ENCODE measurements at regions not wholly inside any gene's neighbourhood (a gene's known extent, or its start where the extent isn't known, plus 50 kb on each side); places are given as distances from the start of the nearest gene placed in this dataset.

- H2BK120ac ChIP-seq (ENCODE audit: low read depth, low read length) = no peak overlapping the region
- no peak overlapping the region for H2AK5ac ChIP-seq (ENCODE audit: low read depth, low read length)
- H3K4me1 ChIP-seq (ENCODE audit: control insufficient read depth in 2 of 2, insufficient read depth in 1 of 2, low read depth in 1 of 2, low read length in 2 of 2) = peaks cover 0 to 1% of the 10 kb centered on the region in 2 donors
- H2BK15ac ChIP-seq (ENCODE audit: low read length) = no peak overlapping the region
- H3K14ac ChIP-seq (ENCODE audit: low read length) = no peak overlapping the region
- no peak overlapping the region for H3K4me2 ChIP-seq (ENCODE audit: insufficient read depth, low read length, poor library complexity, severe bottlenecking)
- no CpG with 5 or more reads among the region's 8 CpGs for WGBS, 2 donors (ENCODE audit: extremely low coverage in 2 of 2, insufficient read length in 2 of 2, insufficient replicate concordance in 1 of 2)
- H3K23ac ChIP-seq (ENCODE audit: low read depth, low read length, poor library complexity) = no peak overlapping the region
- no peak overlapping the region for H2AFZ ChIP-seq (ENCODE audit: low read length)
- H4K8ac ChIP-seq (ENCODE audit: low read depth, low read length) = no peak overlapping the region
- H3K36me3 ChIP-seq (replicated peaks in 1 of 2; ENCODE audit: control insufficient read depth in 2 of 2, insufficient read depth in 2 of 2, low read length in 2 of 2) = no peaks in the 10 kb centered on the region
- H3K4me3 ChIP-seq (ENCODE audit: low read length in 2 of 2) = no peak overlapping the region
- H3K9ac ChIP-seq (ENCODE audit: low read depth, low read length, poor library complexity) = no peak overlapping the region
- H3K4ac ChIP-seq (ENCODE audit: low read length) = no peak overlapping the region
- H3K9me3 ChIP-seq (replicated peaks in 1 of 2; ENCODE audit: control insufficient read depth in 2 of 2, insufficient read depth in 1 of 2, low read depth in 1 of 2, low read length in 2 of 2) = no peaks in the 10 kb centered on the region
- no peaks in the 10 kb centered on the region for H3K79me1 ChIP-seq (ENCODE audit: low read depth, low read length)
- H2BK12ac ChIP-seq (ENCODE audit: low read length) = no peak overlapping the region
- no peak overlapping the region for H3K27ac ChIP-seq (replicated peaks; ENCODE audit: low read length)
- no peaks in the 10 kb centered on the region for H3K27me3 ChIP-seq (ENCODE audit: control insufficient read depth in 3 of 3, insufficient read depth in 3 of 3, low read depth in 1 of 3, low read length in 3 of 3)
- no peak overlapping the region for H4K91ac ChIP-seq (ENCODE audit: low read depth, low read length, poor library complexity)
- no peak overlapping the region for H2BK5ac ChIP-seq (ENCODE audit: low read length)
- DNase-seq (ENCODE audit: low spot score) = no peak
- no peak overlapping the region for H3K18ac ChIP-seq (ENCODE audit: low read length)
Measured at GRCh38 chr1:72936942-72937341, 654.6 kb upstream of the NEGR1 start.

GRCh38 chr1:72936151-72936740 is 653.9 kb upstream of the NEGR1 start:
- no peak overlapping the region for H3K4ac ChIP-seq (ENCODE audit: low read length)
- no peak overlapping the region for H3K23ac ChIP-seq (ENCODE audit: low read depth, low read length, poor library complexity)
- no peak overlapping the region for H3K14ac ChIP-seq (ENCODE audit: low read length)
- no peak overlapping the region for H2AK5ac ChIP-seq (ENCODE audit: low read depth, low read length)
- H2BK15ac ChIP-seq (ENCODE audit: low read length) = no peak overlapping the region
- no peak overlapping the region for H3K18ac ChIP-seq (ENCODE audit: low read length)
- no peak overlapping the region for H2AFZ ChIP-seq (ENCODE audit: low read length)
- no peak overlapping the region for H4K8ac ChIP-seq (ENCODE audit: low read depth, low read length)
- no peak overlapping the region for H3K27ac ChIP-seq (replicated peaks; ENCODE audit: low read length)
- H2BK120ac ChIP-seq (ENCODE audit: low read depth, low read length) = no peak overlapping the region
- no peak overlapping the region for H3K9ac ChIP-seq (ENCODE audit: low read depth, low read length, poor library complexity)
- H3K27me3 ChIP-seq (ENCODE audit: control insufficient read depth in 3 of 3, insufficient read depth in 3 of 3, low read depth in 1 of 3, low read length in 3 of 3) = no peaks in the 10 kb centered on the region
- H3K36me3 ChIP-seq (replicated peaks in 1 of 2; ENCODE audit: control insufficient read depth in 2 of 2, insufficient read depth in 2 of 2, low read length in 2 of 2) = no peaks in the 10 kb centered on the region
- H3K4me1 ChIP-seq (ENCODE audit: control insufficient read depth in 2 of 2, insufficient read depth in 1 of 2, low read depth in 1 of 2, low read length in 2 of 2) = no peaks in the 10 kb centered on the region
- DNase-seq (ENCODE audit: low spot score) = no peak
- no peak overlapping the region for H3K4me3 ChIP-seq (ENCODE audit: low read length in 2 of 2)
- H3K79me1 ChIP-seq (ENCODE audit: low read depth, low read length) = no peaks in the 10 kb centered on the region
- no peak overlapping the region for H3K4me2 ChIP-seq (ENCODE audit: insufficient read depth, low read length, poor library complexity, severe bottlenecking)
- H2BK5ac ChIP-seq (ENCODE audit: low read length) = no peak overlapping the region
- no peaks in the 10 kb centered on the region for H3K9me3 ChIP-seq (replicated peaks in 1 of 2; ENCODE audit: control insufficient read depth in 2 of 2, insufficient read depth in 1 of 2, low read depth in 1 of 2, low read length in 2 of 2)
- no peak overlapping the region for H2BK12ac ChIP-seq (ENCODE audit: low read length)
- WGBS, 2 donors (ENCODE audit: extremely low coverage in 2 of 2, insufficient read length in 2 of 2, insufficient replicate concordance in 1 of 2) = no CpG with 5 or more reads among the region's 6 CpGs
- no peak overlapping the region for H4K91ac ChIP-seq (ENCODE audit: low read depth, low read length, poor library complexity)

- Histone ChIP-seq H3K4me2 (ENCODE audit: insufficient read depth, low read length, poor library complexity, severe bottlenecking) (no peak overlapping the region), H3K4ac (ENCODE audit: low read length) (no peak overlapping the region), H2BK5ac (ENCODE audit: low read length) (no peak overlapping the region), H3K23ac (ENCODE audit: low read depth, low read length, poor library complexity) (no peak overlapping the region), H4K91ac (ENCODE audit: low read depth, low read length, poor library complexity) (no peak overlapping the region), H3K79me1 (ENCODE audit: low read depth, low read length) (no peaks in the 10 kb centered on the region), H3K27ac (replicated peaks; ENCODE audit: low read length) (no peak overlapping the region), H3K9ac (ENCODE audit: low read depth, low read length, poor library complexity) (no peak overlapping the region), H2AFZ (ENCODE audit: low read length) (peak overlapping the region; percentile 35), H3K4me3 (ENCODE audit: low read length in 2 of 2) (no peak overlapping the region), H2BK12ac (ENCODE audit: low read length) (no peak overlapping the region), H3K9me3 (replicated peaks in 1 of 2; ENCODE audit: control insufficient read depth in 2 of 2, insufficient read depth in 1 of 2, low read depth in 1 of 2, low read length in 2 of 2) (no peaks in the 10 kb centered on the region), H3K4me1 (ENCODE audit: control insufficient read depth in 2 of 2, insufficient read depth in 1 of 2, low read depth in 1 of 2, low read length in 2 of 2) (no peaks in the 10 kb centered on the region), H4K8ac (ENCODE audit: low read depth, low read length) (no peak overlapping the region), H3K18ac (ENCODE audit: low read length) (no peak overlapping the region), H3K14ac (ENCODE audit: low read length) (no peak overlapping the region), H2AK5ac (ENCODE audit: low read depth, low read length) (no peak overlapping the region), H2BK120ac (ENCODE audit: low read depth, low read length) (no peak overlapping the region), H3K27me3 (ENCODE audit: control insufficient read depth in 3 of 3, insufficient read depth in 3 of 3, low read depth in 1 of 3, low read length in 3 of 3) (no peaks in the 10 kb centered on the region), H2BK15ac (ENCODE audit: low read length) (no peak overlapping the region), H3K36me3 (replicated peaks in 1 of 2; ENCODE audit: control insufficient read depth in 2 of 2, insufficient read depth in 2 of 2, low read length in 2 of 2) (no peaks in the 10 kb centered on the region)
- DNase-seq (ENCODE audit: low spot score) = no peak
- WGBS, 2 donors (ENCODE audit: extremely low coverage in 2 of 2, insufficient read length in 2 of 2, insufficient replicate concordance in 1 of 2) = no CpG with 5 or more reads among the region's 2 CpGs
Measured at GRCh38 chr1:72932025-72932424, 649.7 kb upstream of the NEGR1 start.

GRCh38 chr1:72930528-72930927 is 648.2 kb upstream of the NEGR1 start:
- no peak overlapping the region for H3K4me2 ChIP-seq (ENCODE audit: insufficient read depth, low read length, poor library complexity, severe bottlenecking)
- H3K18ac ChIP-seq (ENCODE audit: low read length) = no peak overlapping the region
- no peak overlapping the region for H3K9ac ChIP-seq (ENCODE audit: low read depth, low read length, poor library complexity)
- H3K23ac ChIP-seq (ENCODE audit: low read depth, low read length, poor library complexity) = no peak overlapping the region
- no peak overlapping the region for H3K4me3 ChIP-seq (ENCODE audit: low read length in 2 of 2)
- no peak overlapping the region for H3K14ac ChIP-seq (ENCODE audit: low read length)
- no peaks in the 10 kb centered on the region for H3K27me3 ChIP-seq (ENCODE audit: control insufficient read depth in 3 of 3, insufficient read depth in 3 of 3, low read depth in 1 of 3, low read length in 3 of 3)
- no peak overlapping the region for H4K8ac ChIP-seq (ENCODE audit: low read depth, low read length)
- no peaks in the 10 kb centered on the region for H3K9me3 ChIP-seq (replicated peaks in 1 of 2; ENCODE audit: control insufficient read depth in 2 of 2, insufficient read depth in 1 of 2, low read depth in 1 of 2, low read length in 2 of 2)
- no peak overlapping the region for H4K91ac ChIP-seq (ENCODE audit: low read depth, low read length, poor library complexity)
- no peak overlapping the region for H2BK12ac ChIP-seq (ENCODE audit: low read length)
- H2BK5ac ChIP-seq (ENCODE audit: low read length) = no peak overlapping the region
- H3K27ac ChIP-seq (replicated peaks; ENCODE audit: low read length) = no peak overlapping the region
- no CpG with 5 or more reads among the region's 3 CpGs for WGBS, 2 donors (ENCODE audit: extremely low coverage in 2 of 2, insufficient read length in 2 of 2, insufficient replicate concordance in 1 of 2)
- DNase-seq (ENCODE audit: low spot score) = no peak
- no peak overlapping the region for H2AK5ac ChIP-seq (ENCODE audit: low read depth, low read length)
- H3K79me1 ChIP-seq (ENCODE audit: low read depth, low read length) = no peaks in the 10 kb centered on the region
- no peaks in the 10 kb centered on the region for H3K36me3 ChIP-seq (replicated peaks in 1 of 2; ENCODE audit: control insufficient read depth in 2 of 2, insufficient read depth in 2 of 2, low read length in 2 of 2)
- no peak overlapping the region for H2BK120ac ChIP-seq (ENCODE audit: low read depth, low read length)
- H2AFZ ChIP-seq (ENCODE audit: low read length) = no peak overlapping the region
- no peak overlapping the region for H3K4ac ChIP-seq (ENCODE audit: low read length)
- no peak overlapping the region for H2BK15ac ChIP-seq (ENCODE audit: low read length)
- no peaks in the 10 kb centered on the region for H3K4me1 ChIP-seq (ENCODE audit: control insufficient read depth in 2 of 2, insufficient read depth in 1 of 2, low read depth in 1 of 2, low read length in 2 of 2)
